ENCODE measurements at regions not wholly inside any gene's neighbourhood (a gene's known extent, or its start where the extent isn't known, plus 50 kb on each side); places are given as distances from the start of the nearest gene placed in this dataset.

DNA sequence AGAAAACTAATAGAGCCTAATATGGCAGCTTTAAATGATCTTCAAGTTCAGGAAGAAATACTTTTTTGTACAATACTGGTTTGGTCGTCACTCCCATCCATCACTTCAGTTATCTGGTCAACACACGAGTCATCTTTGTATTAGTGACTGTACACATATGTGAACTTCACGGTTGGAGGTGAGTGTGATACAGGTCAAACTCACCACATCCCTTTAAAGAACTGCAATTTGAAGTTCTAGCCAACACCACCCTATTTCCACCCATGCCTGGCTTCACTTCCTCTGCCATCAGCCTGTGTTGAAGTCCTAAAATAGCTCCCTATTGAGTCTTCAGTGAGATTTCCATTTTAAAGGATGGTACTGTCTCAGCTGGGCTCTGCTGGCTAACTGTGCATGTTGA, 361.9 kb downstream of the TXNL1 start:
- Histone ChIP-seq H4K20me1 (ENCODE audit: low read depth) (no peaks in the 10 kb centered on the region), H3K4me3 (no peak overlapping the region), H3K36me3 (no peaks in the 10 kb centered on the region), H3F3A (ENCODE audit: low read depth) (no peaks in the 10 kb centered on the region), H3K9ac (no peak overlapping the region), H3K4me2 (no peak overlapping the region), H3K79me2 (ENCODE audit: low read depth) (no peaks in the 10 kb centered on the region), H3K4me1 (peaks cover 8% of the 10 kb centered on the region), H3K27me3 (no peaks in the 10 kb centered on the region), H2AFZ (replicated peaks) (no peak overlapping the region), H3K27ac (no peak overlapping the region), H3K9me3 (ENCODE audit: low read depth) (no peaks in the 10 kb centered on the region)
- DNase-seq (ENCODE audit: low spot score) = no peak
- Mint-ChIP-seq H3K27me3 (ENCODE audit: insufficient read depth, low read depth) (no peaks in the 10 kb centered on the region), H3K4me3 (no peak overlapping the region), H3K4me1 (peaks cover 11% of the 10 kb centered on the region), H3K9me3 (no peaks in the 10 kb centered on the region), H3K36me3 (no peaks in the 10 kb centered on the region), H3K27ac (no peak overlapping the region)
- TF ChIP-seq EZH2 (IDR thresholded peaks at IDR 0.05) = no peak
- no peak for TF ChIP-seq CTCF (IDR thresholded peaks at IDR 0.05)
- no peak for TF ChIP-seq EZH2phosphoT487 (IDR thresholded peaks at IDR 0.05)

- H3K9me3 Mint-ChIP-seq = no peaks in the 10 kb centered on the region
- peaks cover 10% of the 10 kb centered on the region for H3K4me1 Mint-ChIP-seq
- H3K4me1 ChIP-seq = peaks cover 7% of the 10 kb centered on the region
- no peaks in the 10 kb centered on the region for H3K9me3 ChIP-seq (ENCODE audit: low read depth)
- H3K4me3 ChIP-seq = no peak overlapping the region
- TF ChIP-seq CTCF (IDR thresholded peaks at IDR 0.05) = no peak
- H3K4me3 Mint-ChIP-seq = peak overlapping the region; percentile 30
- H3K9ac ChIP-seq = no peak overlapping the region
- no peak for DNase-seq (ENCODE audit: low spot score)
- H3F3A ChIP-seq (ENCODE audit: low read depth) = no peaks in the 10 kb centered on the region
- H3K4me2 ChIP-seq = no peak overlapping the region
- no peaks in the 10 kb centered on the region for H3K79me2 ChIP-seq (ENCODE audit: low read depth)
- H3K27me3 ChIP-seq = no peaks in the 10 kb centered on the region
- H4K20me1 ChIP-seq (ENCODE audit: low read depth) = no peaks in the 10 kb centered on the region
- no peaks in the 10 kb centered on the region for H3K36me3 ChIP-seq
- H3K27ac ChIP-seq = no peak overlapping the region
- H2AFZ ChIP-seq (replicated peaks) = no peak overlapping the region
- no peaks in the 10 kb centered on the region for H3K36me3 Mint-ChIP-seq
- no peaks in the 10 kb centered on the region for H3K27me3 Mint-ChIP-seq (ENCODE audit: insufficient read depth, low read depth)
- H3K27ac Mint-ChIP-seq = no peak overlapping the region
Measured at GRCh38 chr18:56273541-56274219, 364.7 kb downstream of the TXNL1 start.

DNA sequence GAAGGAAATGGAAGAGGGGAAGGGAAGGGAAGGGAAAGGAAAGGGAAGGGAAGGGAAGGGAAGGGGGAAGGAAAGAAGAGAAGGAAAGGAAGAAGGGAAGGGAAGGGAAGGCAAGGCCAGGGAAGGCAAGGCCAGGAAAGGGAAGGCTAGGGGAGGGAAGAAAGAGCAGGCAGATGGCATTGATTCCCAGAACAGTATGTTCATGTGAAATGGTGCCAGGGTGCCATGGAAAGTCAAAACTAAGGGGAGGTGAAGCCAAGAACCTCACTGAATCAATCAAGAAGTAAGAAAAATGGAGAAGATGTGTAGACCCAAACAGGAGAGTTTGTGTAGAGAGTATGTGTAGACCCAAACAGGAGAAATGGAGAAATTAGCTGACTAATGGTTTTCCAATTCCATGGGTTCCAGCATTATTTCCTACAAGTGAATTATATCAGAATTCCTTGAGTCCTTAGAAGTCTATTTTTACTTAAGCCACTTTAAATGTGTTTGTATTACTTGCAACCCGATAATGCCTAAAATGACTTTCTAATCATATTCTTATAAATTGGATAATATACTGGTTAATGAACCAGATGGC, 367.6 kb downstream of the TXNL1 start:
- Mint-ChIP-seq H3K36me3 (no peaks in the 10 kb centered on the region), H3K4me3 (no peak overlapping the region), H3K9me3 (no peaks in the 10 kb centered on the region), H3K4me1 (peaks cover 5% of the 10 kb centered on the region), H3K27me3 (ENCODE audit: insufficient read depth, low read depth) (peaks cover 2% of the 10 kb centered on the region), H3K27ac (no peak overlapping the region)
- Histone ChIP-seq H3K79me2 (ENCODE audit: low read depth) (no peaks in the 10 kb centered on the region), H3K27ac (no peak overlapping the region), H3K9me3 (ENCODE audit: low read depth) (no peaks in the 10 kb centered on the region), H3K4me3 (no peak overlapping the region), H3K36me3 (no peaks in the 10 kb centered on the region), H4K20me1 (ENCODE audit: low read depth) (no peaks in the 10 kb centered on the region), H2AFZ (replicated peaks) (no peak overlapping the region), H3K4me1 (no peaks in the 10 kb centered on the region), H3K27me3 (no peaks in the 10 kb centered on the region), H3F3A (ENCODE audit: low read depth) (no peaks in the 10 kb centered on the region), H3K9ac (no peak overlapping the region), H3K4me2 (no peak overlapping the region)
- TF ChIP-seq CTCF (IDR thresholded peaks at IDR 0.05) (no peak), EZH2 (IDR thresholded peaks at IDR 0.05) (no peak), EZH2phosphoT487 (IDR thresholded peaks at IDR 0.05) (no peak)
- no peak for DNase-seq (ENCODE audit: low spot score)
